Epithelial cell of proximal tubule (primary cell): ENCODE measurements at regions not wholly inside any gene's neighbourhood (a gene's known extent, or its start where the extent isn't known, plus 50 kb on each side); places are given as distances from the start of the nearest gene placed in this dataset.
"Not testable (repeated sequence)": the region's sequence is repeated elsewhere in the genome, so short reads cannot be mapped to it uniquely, and the experiment has no call there.

ENCODE experiments used
- DNase-seq: peaks from one replicate; pipeline ENCODE4 v3.0.0-alpha.2; 2011; ENCODE audit warnings: low read depth
- H3K4me3 ChIP-seq: 2 replicates; pipeline ENCODE4 v1.5.1; 2011; ENCODE audit warnings: low read depth, mild to moderate bottlenecking, low read length
- TF ChIP-seq, protein P1 (sequence below): conservative IDR thresholded peaks from 2 replicates; pipeline ENCODE4 v1.5.1; 2012; ENCODE audit warnings: low read depth, mild to moderate bottlenecking, low read length

DNA sequence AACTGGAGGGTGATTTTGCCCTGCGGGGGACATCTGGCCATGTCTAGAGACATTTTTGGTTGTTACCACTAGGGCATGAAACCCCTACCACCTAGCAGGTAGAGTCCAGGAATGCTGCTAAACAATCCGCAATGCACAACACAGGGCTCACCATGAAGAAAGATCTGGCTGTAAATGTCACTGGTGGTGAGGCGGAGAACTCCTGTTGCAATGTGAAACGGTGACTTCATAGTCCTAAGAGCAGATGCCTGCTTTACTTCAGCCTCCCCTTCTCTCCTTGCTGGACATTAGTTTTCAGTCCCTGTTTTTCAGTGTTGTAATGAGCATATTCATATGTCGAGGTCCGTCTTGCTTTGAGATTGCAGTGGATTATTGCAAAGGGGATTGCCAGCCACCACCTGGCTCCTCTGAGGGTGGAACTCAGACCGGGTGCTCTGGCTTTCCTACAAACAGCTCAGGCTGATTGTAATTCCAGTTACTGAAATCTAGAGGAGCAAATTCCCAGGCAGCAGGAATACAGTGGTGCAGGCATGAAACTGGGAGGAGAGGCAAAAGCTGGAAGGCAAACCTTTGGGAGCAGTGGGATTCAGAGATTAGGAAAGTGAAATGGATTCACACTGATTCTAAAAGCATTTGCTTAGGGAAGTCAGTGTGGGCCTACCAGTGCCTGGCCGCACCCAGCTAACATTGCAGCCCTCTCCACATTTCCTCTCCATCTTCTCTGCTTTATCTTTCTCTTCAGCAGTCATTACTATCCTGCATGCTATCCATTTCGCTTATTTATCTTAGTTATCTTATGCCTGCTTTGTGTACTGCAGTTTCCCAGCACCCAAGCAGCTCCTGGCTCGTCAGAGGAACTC, 76.1 kb upstream of the PCDH8 start:
- H3K4me3 ChIP-seq, result no peak overlapping the region
- TF ChIP-seq, protein P1, sequence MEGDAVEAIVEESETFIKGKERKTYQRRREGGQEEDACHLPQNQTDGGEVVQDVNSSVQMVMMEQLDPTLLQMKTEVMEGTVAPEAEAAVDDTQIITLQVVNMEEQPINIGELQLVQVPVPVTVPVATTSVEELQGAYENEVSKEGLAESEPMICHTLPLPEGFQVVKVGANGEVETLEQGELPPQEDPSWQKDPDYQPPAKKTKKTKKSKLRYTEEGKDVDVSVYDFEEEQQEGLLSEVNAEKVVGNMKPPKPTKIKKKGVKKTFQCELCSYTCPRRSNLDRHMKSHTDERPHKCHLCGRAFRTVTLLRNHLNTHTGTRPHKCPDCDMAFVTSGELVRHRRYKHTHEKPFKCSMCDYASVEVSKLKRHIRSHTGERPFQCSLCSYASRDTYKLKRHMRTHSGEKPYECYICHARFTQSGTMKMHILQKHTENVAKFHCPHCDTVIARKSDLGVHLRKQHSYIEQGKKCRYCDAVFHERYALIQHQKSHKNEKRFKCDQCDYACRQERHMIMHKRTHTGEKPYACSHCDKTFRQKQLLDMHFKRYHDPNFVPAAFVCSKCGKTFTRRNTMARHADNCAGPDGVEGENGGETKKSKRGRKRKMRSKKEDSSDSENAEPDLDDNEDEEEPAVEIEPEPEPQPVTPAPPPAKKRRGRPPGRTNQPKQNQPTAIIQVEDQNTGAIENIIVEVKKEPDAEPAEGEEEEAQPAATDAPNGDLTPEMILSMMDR, result no peak
- DNase-seq, result no peak

DNA sequence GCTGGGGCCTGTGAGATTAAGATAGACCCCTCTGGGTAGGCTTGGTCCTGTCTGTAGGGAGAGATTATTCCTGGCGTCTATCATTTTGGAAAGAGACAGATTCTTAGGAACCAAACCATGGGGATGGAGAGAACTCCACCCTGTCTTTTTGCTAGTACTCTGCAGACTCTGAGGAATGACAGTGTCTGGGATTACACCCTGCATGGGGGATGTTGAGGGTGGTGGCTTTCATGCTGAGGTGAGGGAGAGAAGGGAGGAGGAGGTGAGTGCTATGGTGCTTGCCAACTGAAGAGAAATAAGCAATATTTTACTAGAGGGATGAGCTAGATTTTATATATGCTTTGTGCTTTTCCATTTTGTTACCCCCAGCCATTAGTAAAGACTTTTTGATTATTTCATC, 74.5 kb upstream of the PCDH8 start:
- no peak overlapping the region for H3K4me3 ChIP-seq
- no peak for DNase-seq
- TF ChIP-seq, protein P1, result no peak

DNA sequence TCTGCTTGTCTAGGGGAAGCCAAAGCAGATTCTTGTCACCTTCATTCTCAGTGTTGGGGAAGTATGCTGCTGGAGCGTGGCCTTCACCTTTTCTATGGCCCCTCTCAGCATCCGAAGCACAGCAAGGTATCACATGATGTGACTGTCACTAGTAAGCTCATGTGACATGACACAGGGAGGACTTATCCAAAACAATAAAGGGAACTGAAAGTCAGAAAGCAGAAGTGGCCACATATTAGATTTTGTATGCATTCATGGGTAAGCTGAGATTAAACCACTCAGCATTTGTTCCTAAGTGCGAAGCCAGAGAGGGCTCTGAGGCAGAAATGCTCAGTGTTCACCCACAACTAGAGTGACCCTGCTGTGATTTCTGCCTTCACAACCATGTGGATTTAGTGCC, 72.8 kb upstream of the PCDH8 start:
- no peak for DNase-seq
- H3K4me3 ChIP-seq, result no peak overlapping the region
- TF ChIP-seq, protein P1, result no peak

- TF ChIP-seq, protein P1, result no peak
Observed at GRCh38 chr13:52916486-52916990, 68.1 kb upstream of the PCDH8 start.

GRCh38 chr13:52911340-52911739, 62.9 kb upstream of the PCDH8 start:
- no peak overlapping the region for H3K4me3 ChIP-seq
- TF ChIP-seq, protein P1, result no peak

More at GRCh38 chr13:52916486-52916990, 68.1 kb upstream of the PCDH8 start:
- no peak for DNase-seq
- no peak overlapping the region for H3K4me3 ChIP-seq

GRCh38 chr13:52910318-52910717, 61.9 kb upstream of the PCDH8 start:
- not testable (repeated sequence) for DNase-seq, H3K4me3 ChIP-seq

More at GRCh38 chr13:52911340-52911739, 62.9 kb upstream of the PCDH8 start:
- no peak for DNase-seq

DNA sequence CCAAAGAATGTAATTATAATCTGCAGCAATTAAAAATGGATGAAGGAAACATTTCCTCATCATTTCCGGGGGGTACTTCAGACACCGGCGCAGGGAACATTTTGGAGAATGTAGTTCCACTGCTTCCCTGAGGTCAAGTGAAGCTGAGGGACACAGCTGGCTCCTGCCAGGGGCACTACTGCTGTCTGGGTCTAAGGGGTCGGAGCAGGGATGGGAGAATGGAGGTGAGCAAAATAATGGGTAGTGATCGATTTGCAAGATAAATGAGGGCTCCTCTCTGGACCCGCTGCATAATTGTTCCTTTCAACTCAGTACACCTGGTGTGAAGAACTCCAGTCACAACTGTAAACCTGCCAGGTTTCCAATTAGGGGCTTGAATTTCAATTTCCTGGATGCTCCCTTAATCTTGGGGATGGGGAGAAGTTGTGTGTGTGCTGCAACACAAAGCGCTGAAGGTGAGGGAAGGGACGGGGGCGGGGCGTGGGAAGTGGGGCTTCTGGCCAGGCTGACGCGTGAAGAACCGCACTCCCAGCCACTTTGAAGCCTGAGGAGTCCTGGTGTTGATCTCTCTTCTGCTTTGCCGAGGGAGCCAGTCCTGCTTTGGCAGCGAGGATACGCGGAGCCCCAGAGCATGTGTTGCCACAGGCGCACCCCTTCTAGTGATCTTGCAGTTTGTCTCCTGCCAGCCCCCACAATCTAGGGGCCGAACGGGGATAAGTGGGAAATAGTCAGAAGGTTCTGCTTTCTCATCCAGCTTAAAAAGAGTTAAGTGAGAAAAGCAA, 57.9 kb upstream of the PCDH8 start:
- no peak overlapping the region for H3K4me3 ChIP-seq
- no peak for DNase-seq
- TF ChIP-seq, protein P1, result no peak
